ENCODE measurements at regions not wholly inside any gene's neighbourhood (a gene's known extent, or its start where the extent isn't known, plus 50 kb on each side); places are given as distances from the start of the nearest gene placed in this dataset.

DNA sequence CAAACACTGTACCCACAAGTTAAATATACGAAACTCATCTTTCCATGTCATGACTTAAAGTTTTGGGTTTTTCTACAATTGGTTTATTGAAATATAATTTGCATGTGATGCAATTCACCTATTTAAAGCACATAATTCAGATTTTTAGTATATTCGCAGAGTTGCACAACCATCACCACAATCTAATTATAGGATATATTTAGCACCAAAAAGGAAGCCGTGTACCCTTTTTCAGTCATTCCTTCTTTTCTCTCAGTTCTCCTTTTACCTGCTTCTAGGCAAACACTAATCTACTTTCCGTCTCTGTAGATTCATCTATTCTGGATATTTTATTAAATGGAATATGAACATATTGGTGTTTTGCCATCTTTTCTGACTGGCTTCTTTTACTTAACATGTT lies 1458.1 kb upstream of the TENM4 start:
- TF ChIP-seq POLR2A (IDR thresholded peaks at IDR 0.05; ENCODE audit: low read length) (no peak), GATA1 (IDR thresholded peaks at IDR 0.05; ENCODE audit: low read depth, low read length) (no peak)
